Heart left ventricle (tissue), 13 donors: ENCODE measurements at regions not wholly inside any gene's neighbourhood (a gene's known extent, or its start where the extent isn't known, plus 50 kb on each side); places are given as distances from the start of the nearest gene placed in this dataset.

Experiments
- CTCF ChIP-seq, 12 donors: fragments of 200-600 bp; sonication (generic) in 4 of 12; IDR thresholded peaks; one replicate each; pipeline versions ENCODE4 v1.5.0 to v1.8.0; 2018 to 2022; ENCODE audit warnings: antibody characterized with exemption in 12 of 12, mild to moderate bottlenecking in 5 of 12
- POLR2A ChIP-seq, 2 donors: fragments of 450-650 bp; IDR thresholded peaks; one replicate each; pipeline ENCODE4 v1.6.1; 2017; ENCODE audit warnings: antibody characterized with exemption in 2 of 2, mild to moderate bottlenecking in 2 of 2, moderate library complexity in 2 of 2
- donor health status: ischemic (EF 13 %, LVEDD 7.1; RV severe dilation, severe dysfunction).
- donor health status: DM: no; HTN: yes; CAD: no.
- donor health status: DM: no; HTN: no; CAD: no.
- donor health status: ischemic (EF 25% LVEDD 6.9; RV normal size, moderate dysfunction).
- donor health status: ischemic (EF 25% LVEDD 5.7; RV mildly dilated, moderate dysfunction).
- donor health status: ischemic (EF 35%, LVEDD 5.7; RV mildly dilated, moderate dysfunction).
- donor health status: nonischemic (EF 11% LVEDD 7.7; RV severe dilation, severe dysfunction).
- donor health status: DM: yes; HTN: yes; CAD: no.
- donor health status: PGD.
- donor health status: ischemic (EF 29% LVEDD 5.4; RV normal size, mild dysfunction).
- donor health status: nonischemic (EF 23%, LVEDD 6.1; RV moderate dilation, normal function).

- TF ChIP-seq CTCF (IDR thresholded peaks at IDR 0.05) (no peak), POLR2A (IDR thresholded peaks at IDR 0.05) (no peak)
These were observed 420.6 kb downstream of the CENPC start for GRCh38 chr4:67124716-67125115.
